ENCODE measurements at regions not wholly inside any gene's neighbourhood (a gene's known extent, or its start where the extent isn't known, plus 50 kb on each side); places are given as distances from the start of the nearest gene placed in this dataset.

DNA sequence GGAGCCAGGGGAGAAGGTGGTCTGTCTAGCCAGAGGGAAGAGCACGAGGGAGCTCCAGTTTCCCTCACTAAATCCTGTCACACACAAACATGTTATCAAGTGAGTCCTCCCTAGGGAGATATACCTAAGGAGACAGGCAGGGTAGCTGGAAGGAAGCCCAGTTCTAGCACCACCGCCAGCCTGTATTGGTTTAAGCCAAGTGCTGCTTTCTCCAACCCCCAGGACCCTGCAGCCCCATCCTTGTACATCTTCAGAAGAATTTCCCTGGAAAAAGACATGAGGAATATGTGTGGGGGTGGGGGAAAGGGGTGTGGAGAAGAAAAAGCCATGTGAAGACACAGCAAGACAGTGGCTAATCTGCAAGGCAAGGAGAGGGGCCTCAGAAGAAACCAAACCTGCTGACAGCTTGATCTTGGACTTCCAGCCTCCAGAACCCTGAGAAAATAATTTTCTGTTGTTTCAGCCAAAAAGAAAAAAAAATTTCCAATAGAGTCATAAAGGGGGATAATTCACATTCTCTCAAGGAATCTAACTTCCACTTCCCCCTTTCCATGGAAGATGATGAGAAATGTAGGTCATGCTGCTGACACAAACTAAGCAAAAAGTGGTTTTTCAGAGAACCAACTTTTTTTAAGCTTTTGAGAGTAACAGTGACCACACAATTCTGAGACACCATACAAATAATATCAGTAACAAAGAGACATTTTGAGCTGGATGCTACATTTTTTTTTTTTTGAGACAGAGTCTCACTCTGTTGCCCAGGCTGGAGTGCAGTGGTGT, 103.2 kb upstream of the PRDM1 start:
- TF ChIP-seq CTCF (IDR thresholded peaks at IDR 0.05) (no peak), POLR2A (IDR thresholded peaks at IDR 0.05) (no peak)
